Stomach (tissue), 8 donors: ENCODE measurements at regions not wholly inside any gene's neighbourhood (a gene's known extent, or its start where the extent isn't known, plus 50 kb on each side); places are given as distances from the start of the nearest gene placed in this dataset.

Experiments used
- DNase-seq, 2 donors: peaks; one replicate each; pipeline versions ENCODE4 v3.0.0 to v3.0.0-alpha.2; 2013 to 2019
- H3K27ac ChIP-seq, 5 donors: fragments of 200-600 bp in 4 of 5; sonication (generic) in 4 of 5; one replicate each; pipeline ENCODE4 v1.5.1; 2013 to 2019; ENCODE audit warnings: mild to moderate bottlenecking in 1 of 5, moderate library complexity in 1 of 5
- H3K27me3 ChIP-seq, 3 donors: fragments of 200-600 bp; sonication (generic); one replicate each; pipeline ENCODE4 v1.5.1; 2017 to 2019; ENCODE audit warnings: mixed run types in 1 of 3
- H3K36me3 ChIP-seq, 4 donors: fragments of 200-600 bp; sonication (generic); 1 replicate in 3 of 4; 2 replicates in 1 of 4; pipeline ENCODE4 v1.5.1; 2016 to 2019
- H3K4me1 ChIP-seq, 4 donors: fragments of 200-600 bp; sonication (generic); one replicate each; pipeline ENCODE4 v1.5.1; 2016 to 2019
- H3K4me3 ChIP-seq, 4 donors: fragments of 200-600 bp; sonication (generic) in 3 of 4; one replicate each; pipeline ENCODE4 v1.5.1; 2016 to 2019; ENCODE audit warnings: mild to moderate bottlenecking in 1 of 4
- H3K9me3 ChIP-seq, 4 donors: fragments of 200-600 bp; sonication (generic); one replicate each; pipeline ENCODE4 v1.5.1; 2016 to 2019
- CTCF ChIP-seq, 7 experiments: fragments of 450-650 bp in 4 of 7; fragments of 200-600 bp in 3 of 7; sonication (generic) in 3 of 7; IDR thresholded peaks; one replicate each; pipeline ENCODE4 v1.5.1; 2016 to 2019; ENCODE audit warnings: antibody characterized with exemption in 7 of 7, control low read depth in 2 of 7, mild to moderate bottlenecking in 1 of 7
- EP300 ChIP-seq: sonication (generic); formaldehyde crosslinking; IDR thresholded peaks from one replicate; pipeline ENCODE4 v1.6.1; 2017; ENCODE audit warnings: antibody characterized with exemption
- POLR2A ChIP-seq, 4 donors: fragments of 450-650 bp; IDR thresholded peaks; one replicate each; pipeline ENCODE4 v1.6.1; 2016; ENCODE audit warnings: antibody characterized with exemption in 4 of 4, control low read depth in 2 of 4, mild to moderate bottlenecking in 1 of 4, moderate library complexity in 1 of 4
- POLR2AphosphoS5 ChIP-seq, 3 donors: sonication (generic); formaldehyde crosslinking; IDR thresholded peaks; one replicate each; pipeline ENCODE4 v1.6.1; 2016; ENCODE audit warnings: antibody characterized with exemption in 3 of 3
- WGBS, 5 donors: extraction: QIAGEN DNeasy Blood & Tissue Kit in 3 of 5; methylation state at CpG; one replicate each; pipeline versions ENCODE4 v1.1.5 to v1.1.7; 2013 to 2018; 5-methylcytosine and 5-hydroxymethylcytosine counted together
- intact Hi-C: fragments of 100-400 bp; cut with DNase I; formaldehyde crosslinking; loops from one replicate; pipeline ENCODE4 v1.15.1; 2023; ENCODE audit warnings: low total_unique reads
- donor health status: healthy with polysubstance abuse.
- donor health status: Bipolar disorder and iron deficiency.
- donor health status: healthy.

GRCh38 chr15:93294896-93295295 lies 205.9 kb upstream of the RGMA start:
- H3K27me3 ChIP-seq: no peaks in the 10 kb centered on the region
- no peak for DNase-seq
- WGBS, 5 donors: 55 to 90% (median 85%) methylated on average over 1 of the region's 1 CpG
- TF ChIP-seq CTCF (IDR thresholded peaks at IDR 0.05) (no peak), POLR2AphosphoS5 (IDR thresholded peaks at IDR 0.05) (no peak), EP300 (no peak), POLR2A (IDR thresholded peaks at IDR 0.05) (no peak)
- no peak overlapping the region for H3K4me3 ChIP-seq
- H3K9me3 ChIP-seq: no peaks in the 10 kb centered on the region
- H3K27ac ChIP-seq: no peak overlapping the region
- H3K4me1 ChIP-seq: no peaks in the 10 kb centered on the region
- H3K36me3 ChIP-seq: no peaks in the 10 kb centered on the region
- intact Hi-C loops: no loop called here

GRCh38 chr15:93294066-93294465 lies 205.1 kb upstream of the RGMA start:
- Histone ChIP-seq H3K4me1 (no peaks in the 10 kb centered on the region), H3K4me3 (no peak overlapping the region), H3K27ac (no peak overlapping the region), H3K9me3 (no peaks in the 10 kb centered on the region), H3K36me3 (no peaks in the 10 kb centered on the region), H3K27me3 (no peaks in the 10 kb centered on the region)
- no peak for DNase-seq
- TF ChIP-seq POLR2AphosphoS5 (IDR thresholded peaks at IDR 0.05) (no peak), EP300 (no peak), POLR2A (IDR thresholded peaks at IDR 0.05) (no peak), CTCF (IDR thresholded peaks at IDR 0.05) (no peak)
- intact Hi-C loops: no loop called here
- WGBS, 5 donors: 81 to 92% (median 88%) methylated on average over 1 of the region's 1 CpG

- H3K4me3 ChIP-seq: no peak overlapping the region
- DNase-seq: no peak
- H3K27ac ChIP-seq: no peak overlapping the region
- no peaks in the 10 kb centered on the region for H3K36me3 ChIP-seq
- H3K27me3 ChIP-seq: no peaks in the 10 kb centered on the region
- H3K9me3 ChIP-seq: no peaks in the 10 kb centered on the region
- intact Hi-C loops: no loop called here
- 88 to 96% (median 95%) methylated on average over 4 to 5 of the region's 5 CpGs for WGBS, 5 donors
- H3K4me1 ChIP-seq: no peaks in the 10 kb centered on the region
- TF ChIP-seq EP300: no peak
- TF ChIP-seq POLR2AphosphoS5 (IDR thresholded peaks at IDR 0.05): no peak
- TF ChIP-seq CTCF (IDR thresholded peaks at IDR 0.05): no peak
- no peak for TF ChIP-seq POLR2A (IDR thresholded peaks at IDR 0.05)
Measured at GRCh38 chr15:93291380-93291779, 202.4 kb upstream of the RGMA start.

- no peak for TF ChIP-seq CTCF (IDR thresholded peaks at IDR 0.05)
- no peak for TF ChIP-seq POLR2AphosphoS5 (IDR thresholded peaks at IDR 0.05)
- no peak for TF ChIP-seq POLR2A (IDR thresholded peaks at IDR 0.05)
- no peak for TF ChIP-seq EP300
Measured at GRCh38 chr15:93290618-93290946, 201.6 kb upstream of the RGMA start.

More at GRCh38 chr15:93290618-93290946, 201.6 kb upstream of the RGMA start:
- no peak for DNase-seq
- intact Hi-C loops: no loop called here
- H3K36me3 ChIP-seq: no peaks in the 10 kb centered on the region
- WGBS, 5 donors: 66 to 88% (median 70%) methylated on average over 4 of the region's 4 CpGs
- H3K27me3 ChIP-seq: no peaks in the 10 kb centered on the region
- no peaks in the 10 kb centered on the region for H3K9me3 ChIP-seq
- H3K4me1 ChIP-seq: no peaks in the 10 kb centered on the region
- no peak overlapping the region for H3K27ac ChIP-seq
- no peak overlapping the region for H3K4me3 ChIP-seq
